ENCODE measurements at regions not wholly inside any gene's neighbourhood (a gene's known extent, or its start where the extent isn't known, plus 50 kb on each side); places are given as distances from the start of the nearest gene placed in this dataset.
"Not testable (repeated sequence)": the region's sequence is repeated elsewhere in the genome, so short reads cannot be mapped to it uniquely, and the experiment has no call there.

DNA sequence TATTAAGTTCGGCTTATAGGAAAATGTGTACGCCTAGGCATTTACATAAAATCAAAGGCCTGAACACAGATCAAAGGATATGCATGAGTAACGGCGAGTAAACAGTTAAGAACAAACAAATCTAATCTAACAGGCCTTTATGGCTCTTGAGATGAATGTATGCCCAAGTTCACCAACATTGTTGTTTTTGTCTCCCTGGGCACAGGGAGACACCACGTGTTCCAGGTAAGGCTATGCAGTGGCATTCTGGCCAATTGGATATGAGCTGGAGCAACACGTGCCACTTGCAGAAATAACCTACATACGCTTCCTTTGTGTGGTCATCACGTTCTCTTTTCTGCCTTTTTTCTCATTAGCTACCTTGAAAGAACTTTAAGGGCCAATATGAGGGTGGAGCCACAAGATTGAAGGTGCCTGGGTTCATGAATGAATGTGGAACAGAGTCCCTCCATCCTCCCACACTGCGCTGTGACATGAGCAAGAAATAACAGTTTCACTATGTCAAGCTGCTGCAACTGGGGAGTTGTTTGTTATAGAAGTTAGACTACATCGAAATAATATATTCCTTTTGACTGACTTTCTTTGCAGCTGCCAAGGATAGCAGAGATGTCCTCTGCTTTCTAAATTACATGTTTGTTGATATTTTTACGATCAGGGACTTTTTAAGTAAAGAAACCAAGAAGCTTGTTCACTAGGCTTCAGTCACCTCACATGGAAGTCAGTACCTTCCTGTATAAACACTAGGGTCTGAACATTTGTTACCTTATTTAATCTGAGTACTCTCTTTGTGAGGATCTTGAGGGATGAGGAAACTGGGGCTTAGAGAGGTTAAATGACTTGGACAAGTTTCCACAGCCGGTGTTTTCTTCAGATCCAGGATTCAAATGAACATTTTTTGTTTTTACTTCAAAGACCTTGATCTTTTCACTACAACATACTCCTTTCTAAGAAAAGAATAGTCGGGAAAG is 427.5 kb upstream of the TBL1XR1 start:
- DNase-seq (ENCODE audit: low read depth in 2 of 2): no peak

DNA sequence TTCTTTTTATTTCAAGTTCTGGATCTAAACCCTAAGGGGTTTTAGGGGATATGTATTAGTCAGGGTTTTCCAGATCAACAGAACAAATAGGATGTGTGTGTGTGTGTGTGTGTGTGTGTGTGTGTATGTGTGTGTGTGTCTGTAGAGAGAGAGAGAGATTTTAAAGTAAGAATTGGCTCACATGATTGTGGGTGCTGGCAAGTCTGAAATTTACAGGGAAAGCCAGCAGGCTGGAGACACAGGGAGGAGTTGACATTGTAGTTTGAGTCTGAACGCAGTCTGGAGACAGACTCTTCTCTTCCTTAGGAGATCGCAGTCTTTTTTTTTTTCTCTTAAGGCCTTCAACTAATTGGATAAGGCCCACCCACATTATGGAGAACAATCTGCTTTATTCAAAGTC is 428.8 kb upstream of the TBL1XR1 start:
- DNase-seq (ENCODE audit: low read depth in 2 of 2): no peak

DNA sequence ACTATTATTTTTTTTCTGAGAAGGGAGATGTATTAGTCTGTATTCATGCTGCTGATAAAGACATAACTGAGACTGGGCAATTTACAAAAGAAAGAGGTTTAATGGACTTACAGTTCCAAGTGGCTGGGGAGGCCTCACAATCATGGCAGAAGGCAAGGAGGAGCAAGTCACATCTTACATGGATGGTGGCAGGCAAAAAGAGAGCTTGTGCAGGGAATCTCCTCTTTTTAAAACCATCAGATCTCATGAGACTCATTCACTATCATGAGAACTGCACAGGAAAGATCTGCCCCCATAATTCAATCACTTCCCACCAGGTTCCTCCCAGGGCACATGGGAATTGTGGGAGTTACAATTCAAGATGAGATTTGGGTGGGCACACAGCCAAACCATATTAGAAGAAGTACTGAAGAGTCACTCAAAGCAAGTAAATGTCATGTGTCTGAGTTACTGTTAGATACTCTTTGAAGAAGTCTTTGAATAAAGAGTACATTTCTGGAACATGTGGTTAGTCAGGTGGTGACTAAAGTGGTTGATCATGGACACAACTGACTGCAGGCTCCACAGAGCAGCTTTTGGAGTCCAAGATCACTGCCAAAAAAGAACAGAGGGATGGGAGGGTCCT is 430.9 kb upstream of the TBL1XR1 start:
- not testable (repeated sequence) for DNase-seq (ENCODE audit: low read depth in 2 of 2)

DNA sequence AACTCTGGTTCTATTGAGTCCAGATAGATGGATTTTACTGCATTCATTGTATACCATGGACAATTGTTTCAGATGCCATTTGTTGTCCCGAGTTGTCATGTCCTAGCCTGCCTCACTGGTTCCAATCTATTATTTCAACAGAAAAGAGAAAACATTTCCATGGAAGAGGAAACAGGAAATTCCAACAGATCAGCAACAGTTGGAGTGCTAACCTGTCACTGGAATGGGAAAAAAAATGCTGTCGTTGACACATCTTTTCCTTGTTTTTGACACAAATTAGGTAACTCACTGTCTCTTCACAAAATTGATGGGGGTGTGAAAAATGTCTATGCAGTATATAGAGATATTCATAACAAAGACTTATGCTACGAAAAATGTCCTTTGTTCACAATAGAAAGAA is 432.0 kb upstream of the TBL1XR1 start:
- no peak for DNase-seq (ENCODE audit: low read depth in 2 of 2)

DNA sequence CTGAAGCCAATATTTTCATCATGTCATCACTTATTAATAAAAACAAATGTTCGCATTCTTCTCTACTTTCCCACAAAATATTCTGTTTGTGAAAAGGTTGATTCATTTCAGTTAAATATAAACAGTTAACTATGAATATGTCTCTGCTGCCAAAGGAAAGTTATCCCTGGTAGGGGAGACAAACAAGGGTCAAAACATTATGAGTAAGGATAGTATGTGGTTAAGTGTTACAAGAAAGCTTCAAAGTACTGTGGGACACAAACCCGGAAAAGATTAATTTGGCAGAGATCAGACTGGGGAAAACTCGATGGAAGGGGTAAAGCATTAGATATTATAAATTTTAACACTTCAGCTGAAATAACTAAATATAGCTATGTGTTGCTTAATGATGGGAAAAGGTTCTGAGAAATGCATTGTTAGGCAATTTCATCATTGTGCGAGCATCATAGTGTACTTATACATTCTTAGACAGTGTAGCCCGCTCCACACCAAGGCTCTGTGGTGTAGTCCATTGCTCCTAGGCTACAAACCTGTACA is 436.5 kb upstream of the TBL1XR1 start:
- no peak for DNase-seq (ENCODE audit: low read depth in 2 of 2)

DNA sequence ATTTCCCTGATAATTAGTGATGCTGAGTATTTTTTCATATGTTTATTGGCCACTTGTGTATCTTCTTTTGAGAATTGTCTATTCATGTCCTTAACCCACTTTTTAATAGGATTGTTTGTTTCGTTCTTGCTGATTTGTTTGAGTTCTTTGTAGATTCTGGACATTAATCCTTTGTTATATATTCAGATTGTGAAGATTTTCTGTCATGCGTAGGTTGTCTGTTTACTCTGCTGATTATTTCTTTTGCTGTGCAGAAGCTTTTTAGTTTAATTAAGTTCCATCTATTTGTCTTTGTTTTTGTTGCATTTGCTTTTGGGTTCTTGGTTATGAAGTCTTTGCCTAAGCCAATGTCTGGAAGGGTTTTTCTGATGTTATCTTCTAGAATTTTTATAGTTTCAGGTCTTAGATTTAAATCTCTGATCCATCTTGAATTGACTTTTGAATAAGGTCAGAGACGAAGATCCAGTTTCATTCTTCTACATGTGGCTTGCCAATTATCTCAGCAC is 438.4 kb upstream of the TBL1XR1 start:
- DNase-seq (ENCODE audit: low read depth in 2 of 2): not testable (repeated sequence)

DNA sequence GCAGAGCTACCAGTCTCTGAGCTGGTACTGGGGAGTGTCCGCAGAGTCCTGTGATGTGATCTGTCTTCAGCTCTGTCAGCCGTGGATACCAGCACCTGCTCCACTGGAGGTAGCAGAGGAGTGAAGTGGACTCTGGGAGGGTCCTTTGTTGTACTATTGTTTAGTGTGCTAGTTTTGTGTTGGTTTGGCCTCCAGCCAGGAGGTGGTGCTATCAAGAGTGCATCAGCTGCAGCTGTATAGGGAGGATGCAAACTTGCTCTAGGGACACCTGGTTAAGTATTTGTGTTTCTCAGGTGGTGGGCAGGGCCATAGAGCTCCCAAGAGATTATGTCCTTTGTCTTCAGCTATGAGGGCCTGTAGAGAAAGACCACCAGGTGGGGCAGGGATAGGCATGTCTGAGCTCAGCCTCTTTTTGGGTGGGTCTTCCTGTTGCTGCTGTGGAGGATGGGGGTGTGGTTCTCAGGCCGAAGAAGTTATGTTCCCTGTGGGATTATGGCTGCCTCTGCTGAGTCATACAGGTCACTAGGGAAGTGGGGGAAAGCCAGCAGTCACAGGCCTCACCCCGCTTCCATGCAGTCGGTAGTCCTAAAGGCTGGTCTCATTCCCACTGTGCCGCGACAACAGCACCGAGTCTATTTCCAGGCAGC is 443.2 kb upstream of the TBL1XR1 start:
- DNase-seq (ENCODE audit: low read depth in 2 of 2): no peak

DNA sequence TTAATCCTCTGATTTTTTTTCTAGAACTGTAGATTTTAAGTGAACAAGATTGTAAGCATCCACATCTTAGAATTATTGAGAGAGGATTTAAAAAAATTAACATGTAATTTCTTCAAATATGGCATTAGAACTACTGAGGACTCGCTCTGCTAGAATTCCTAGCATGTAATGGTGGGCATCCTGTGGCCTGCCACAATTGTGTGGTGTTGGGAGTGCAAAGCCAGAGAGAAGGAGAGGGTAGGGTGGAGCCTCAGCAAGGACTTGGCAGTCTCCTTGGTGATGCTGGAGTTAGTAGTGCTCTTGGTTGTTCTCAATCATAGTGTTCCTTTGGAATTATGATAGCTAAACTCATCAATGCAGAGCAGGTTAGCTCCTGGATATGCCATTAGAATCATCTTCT is 443.9 kb upstream of the TBL1XR1 start:
- DNase-seq (ENCODE audit: low read depth in 2 of 2): no peak

DNA sequence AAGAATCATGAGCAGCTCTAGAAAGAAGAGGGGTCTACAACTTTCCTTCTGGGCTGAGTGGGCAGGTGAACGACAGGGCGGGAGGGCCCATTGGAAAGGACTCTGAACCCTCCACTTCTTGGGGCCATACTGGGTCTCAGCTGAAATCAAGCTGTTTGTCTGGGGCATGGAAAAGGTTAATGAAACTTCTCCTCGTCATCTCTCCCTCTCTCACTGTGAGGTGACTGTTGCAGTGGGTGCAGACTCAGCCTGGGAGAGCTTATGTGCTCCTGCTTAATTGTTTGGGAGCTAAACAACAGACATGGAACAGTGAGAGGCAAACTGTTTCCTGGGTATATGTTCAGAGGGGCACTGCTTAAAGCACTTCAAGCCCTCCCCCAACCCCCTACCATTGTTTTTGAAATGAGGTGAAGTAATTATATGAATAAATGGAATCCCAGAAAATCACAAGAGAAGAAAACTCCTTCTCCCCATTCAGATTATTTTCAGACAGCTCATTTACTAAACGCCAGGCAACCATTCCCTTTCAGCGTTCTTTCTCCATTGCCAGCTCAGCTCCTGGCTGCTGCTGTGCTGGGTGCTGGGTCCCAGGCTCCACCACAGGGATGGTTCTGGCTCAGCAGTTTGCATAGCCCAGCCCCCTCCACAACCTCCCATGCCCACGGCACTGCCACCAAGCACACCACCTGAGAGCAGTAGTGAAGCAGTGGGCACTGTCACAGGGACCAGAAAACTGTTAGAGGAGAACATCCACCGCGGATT is 444.9 kb upstream of the TBL1XR1 start:
- DNase-seq (ENCODE audit: low read depth in 2 of 2): no peak

DNA sequence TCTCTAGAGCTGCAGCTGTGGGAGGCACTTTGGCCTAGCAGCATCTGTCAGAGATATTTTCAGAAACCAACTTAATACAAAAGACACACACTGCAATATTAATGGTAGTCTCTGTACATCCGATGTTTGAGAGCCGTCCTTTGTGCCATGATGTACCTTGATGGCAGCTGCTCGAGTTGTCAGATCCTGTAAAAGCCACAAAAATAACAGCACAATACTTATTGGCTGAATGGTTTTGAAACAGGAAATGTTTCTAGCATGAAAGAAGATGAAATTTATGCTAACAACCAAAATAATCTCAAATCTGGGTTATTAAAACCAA is 445.5 kb upstream of the TBL1XR1 start:
- no peak for DNase-seq (ENCODE audit: low read depth in 2 of 2)

DNA sequence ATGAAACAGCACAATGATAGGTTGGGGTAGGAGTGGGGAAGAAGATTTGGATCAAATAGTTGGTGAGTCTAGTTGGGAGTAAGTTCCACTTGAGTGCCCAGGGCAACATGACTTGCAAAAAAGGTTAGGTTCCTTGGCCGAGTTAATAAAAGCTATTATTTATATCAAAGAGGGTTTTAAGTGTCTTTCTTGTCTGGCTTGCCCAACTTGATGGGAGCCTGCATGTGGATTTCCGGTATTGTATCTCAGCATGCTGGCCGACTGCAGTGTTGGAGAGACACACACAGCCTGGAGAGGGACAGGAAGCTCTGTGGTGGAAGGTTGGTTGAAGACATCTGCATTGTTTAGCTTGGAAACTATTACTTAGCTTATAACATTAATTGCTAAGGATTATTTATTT is 449.5 kb upstream of the TBL1XR1 start:
- DNase-seq (ENCODE audit: low read depth in 2 of 2): no peak

DNA sequence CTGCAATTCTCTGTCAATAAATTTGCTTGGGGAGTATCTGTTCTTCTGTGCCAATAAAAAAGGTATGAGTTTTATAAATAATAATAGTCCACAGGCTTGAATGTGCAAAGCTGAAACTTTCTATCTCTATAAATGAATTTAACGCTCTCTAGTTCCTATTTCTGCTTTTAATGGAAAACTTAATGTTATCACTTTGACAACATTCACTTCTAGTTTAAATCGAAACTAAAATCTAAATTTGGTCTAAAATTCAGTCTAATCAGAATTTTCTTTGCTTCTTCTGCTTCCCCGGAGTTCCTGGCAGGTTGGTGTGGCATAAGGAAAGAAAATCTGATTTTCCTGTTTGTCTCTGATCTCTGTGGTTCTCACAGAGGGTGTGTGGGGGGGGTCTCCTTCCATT is 450.1 kb upstream of the TBL1XR1 start:
- no peak for DNase-seq (ENCODE audit: low read depth in 2 of 2)

DNA sequence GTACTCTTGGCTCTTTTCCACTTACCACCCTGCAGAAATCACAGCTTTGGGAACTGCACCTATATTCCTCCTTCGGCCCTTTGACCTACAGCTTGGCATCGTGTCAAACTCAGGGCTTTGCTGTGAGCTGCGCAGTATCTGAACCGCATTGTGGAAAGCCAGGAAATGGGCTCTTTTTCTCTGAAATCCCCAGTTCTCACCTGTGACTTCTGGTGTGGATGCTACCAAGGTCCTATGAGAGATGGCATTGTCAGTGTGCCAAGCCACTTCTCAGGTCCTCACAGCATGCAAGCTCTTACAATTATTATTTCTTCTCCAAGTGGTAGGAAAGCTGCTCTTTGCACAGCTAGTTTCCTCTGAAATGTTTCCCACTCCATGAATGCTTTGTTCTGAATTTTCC is 450.6 kb upstream of the TBL1XR1 start:
- DNase-seq (ENCODE audit: low read depth in 2 of 2): no peak

DNA sequence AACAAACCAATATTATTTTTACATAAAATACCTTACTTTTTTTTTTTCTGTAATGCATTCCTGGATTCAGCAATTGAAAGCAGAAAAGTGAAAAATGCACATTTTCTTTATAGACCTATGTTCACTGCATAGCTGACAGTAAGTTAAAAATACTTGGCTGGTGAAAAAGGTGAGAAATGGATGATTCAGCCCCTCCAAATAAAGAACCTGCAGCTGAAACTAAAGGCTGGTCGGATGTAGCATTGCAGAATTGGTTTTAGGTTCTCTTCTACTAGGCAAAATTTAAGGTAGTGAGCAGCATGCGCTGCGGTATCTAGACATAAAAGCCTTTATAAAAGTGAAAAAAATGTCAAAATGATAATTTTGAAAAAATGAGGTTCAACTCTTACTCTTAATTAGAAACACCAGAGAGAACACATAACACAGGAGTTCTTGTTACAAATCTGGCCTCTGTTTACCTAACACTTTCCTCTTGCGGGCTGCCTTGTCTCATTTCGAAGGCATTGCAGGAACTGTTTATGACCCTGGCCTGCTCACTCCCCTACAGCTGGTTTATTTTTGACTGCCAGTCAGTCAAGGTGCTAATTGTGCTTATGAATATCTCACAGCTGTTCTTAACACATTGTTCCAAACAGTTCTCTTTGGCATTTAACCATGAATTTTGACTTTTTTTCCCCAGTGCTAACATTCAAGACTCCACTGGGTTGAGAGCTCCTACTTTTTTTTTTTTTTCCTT is 455.4 kb upstream of the TBL1XR1 start:
- DNase-seq (ENCODE audit: low read depth in 2 of 2): no peak

DNA sequence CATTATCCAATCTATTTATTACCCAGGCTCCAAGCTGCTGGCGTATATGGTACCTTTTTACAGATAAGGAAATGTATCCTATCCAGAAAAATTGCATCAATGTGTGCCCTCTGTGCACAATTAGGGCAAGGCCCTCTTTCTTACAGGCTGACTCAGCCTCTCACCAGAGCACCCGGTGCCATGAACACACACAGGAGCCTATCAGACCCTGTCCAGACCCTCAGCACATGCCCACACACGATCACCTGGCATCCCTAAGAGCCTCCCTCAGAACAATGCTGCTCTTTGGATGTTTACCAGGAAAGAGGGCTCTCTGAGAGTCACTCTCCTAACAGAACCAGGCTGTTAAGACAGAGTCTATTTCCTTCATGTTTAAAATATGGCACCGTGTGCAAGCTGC is 460.0 kb upstream of the TBL1XR1 start:
- DNase-seq (ENCODE audit: low read depth in 2 of 2): no peak

DNA sequence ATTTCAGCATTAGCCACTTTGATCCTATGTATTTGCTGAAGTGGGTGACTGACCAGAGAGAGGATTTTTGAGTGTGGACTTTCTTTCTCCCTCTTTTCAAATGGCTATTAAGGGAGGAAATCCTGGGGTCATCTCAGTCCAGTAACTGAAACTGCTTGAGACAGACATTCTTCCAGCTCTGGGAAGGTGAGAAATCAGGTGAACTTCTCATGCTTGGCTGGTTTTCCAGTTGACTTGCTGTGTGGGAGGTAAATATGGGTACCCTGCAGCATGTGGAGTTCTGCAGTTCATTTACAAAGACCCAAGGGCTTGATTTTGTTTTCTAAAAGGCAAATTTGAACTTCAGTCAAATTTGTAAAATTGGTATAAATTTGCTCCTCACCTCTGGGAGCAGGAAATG is 461.1 kb upstream of the TBL1XR1 start:
- DNase-seq (ENCODE audit: low read depth in 2 of 2): no peak

DNA sequence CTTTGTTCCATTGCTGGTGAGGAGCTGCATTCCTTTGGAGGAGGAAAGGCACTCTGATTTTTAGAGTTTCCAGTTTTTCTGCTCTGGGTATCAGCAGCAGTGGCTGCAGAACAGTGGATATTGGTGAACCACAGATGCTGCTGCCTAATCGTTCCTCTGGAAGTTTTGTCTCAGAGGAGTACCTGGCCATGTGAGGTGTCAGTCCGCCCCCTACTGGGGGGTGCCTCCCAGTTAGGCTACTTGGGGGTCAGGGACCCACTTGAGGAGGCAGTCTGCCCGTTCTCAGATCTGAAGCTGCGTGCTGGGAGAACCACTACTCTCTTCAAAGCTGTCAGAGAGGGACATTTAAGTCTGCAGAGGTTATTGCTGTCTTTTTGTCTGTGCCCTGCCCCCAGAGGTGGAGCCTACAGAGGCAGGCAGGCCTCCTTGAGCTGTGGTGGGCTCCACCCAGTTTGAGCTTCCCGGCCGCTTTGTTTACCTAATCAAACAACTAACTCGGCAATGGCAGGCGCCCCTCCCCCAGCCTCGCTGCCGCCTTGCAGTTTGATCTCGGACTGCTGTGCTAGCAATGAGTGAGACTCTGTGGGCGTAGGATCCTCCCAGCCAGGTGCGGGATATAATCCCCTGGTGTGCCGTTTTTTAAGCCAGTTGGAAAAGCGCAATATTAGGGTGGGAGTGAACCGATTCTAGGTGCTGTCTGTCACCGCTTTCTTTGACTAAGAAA is 467.3 kb upstream of the TBL1XR1 start:
- not testable (repeated sequence) for DNase-seq (ENCODE audit: low read depth in 2 of 2)

DNA sequence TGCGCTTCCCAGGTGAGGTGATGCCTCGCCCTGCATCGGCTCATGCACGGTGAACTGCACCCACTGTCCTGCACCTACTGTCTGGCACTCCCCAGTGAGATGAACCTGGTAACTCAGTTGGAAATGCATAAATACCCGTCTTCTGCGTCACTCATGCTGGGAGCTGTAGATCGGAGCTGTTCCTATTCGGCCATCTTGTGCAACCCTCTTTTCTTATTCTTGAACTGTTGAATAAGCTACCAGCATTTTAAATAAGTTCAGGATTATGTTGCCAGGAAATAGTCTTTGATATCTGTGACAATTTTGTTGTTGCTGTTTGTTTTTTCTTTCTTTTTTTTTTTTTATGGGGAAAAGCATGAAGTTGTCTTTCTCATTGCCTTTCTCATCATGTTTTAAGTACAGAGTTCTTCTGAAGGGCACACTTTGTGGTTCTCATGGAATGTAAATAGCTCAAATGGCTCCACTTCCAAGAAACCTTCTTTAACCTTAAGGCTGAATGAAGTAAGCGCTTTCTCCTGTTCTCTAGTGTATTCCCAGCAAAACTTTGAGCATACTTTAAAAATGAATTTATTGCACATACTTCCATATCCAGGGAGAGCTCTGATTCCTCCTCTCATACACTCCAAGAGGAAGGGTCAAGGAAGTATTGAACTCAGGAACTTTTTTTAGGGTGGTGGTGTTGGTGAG is 468.0 kb upstream of the TBL1XR1 start:
- no peak for DNase-seq (ENCODE audit: low read depth in 2 of 2)

DNA sequence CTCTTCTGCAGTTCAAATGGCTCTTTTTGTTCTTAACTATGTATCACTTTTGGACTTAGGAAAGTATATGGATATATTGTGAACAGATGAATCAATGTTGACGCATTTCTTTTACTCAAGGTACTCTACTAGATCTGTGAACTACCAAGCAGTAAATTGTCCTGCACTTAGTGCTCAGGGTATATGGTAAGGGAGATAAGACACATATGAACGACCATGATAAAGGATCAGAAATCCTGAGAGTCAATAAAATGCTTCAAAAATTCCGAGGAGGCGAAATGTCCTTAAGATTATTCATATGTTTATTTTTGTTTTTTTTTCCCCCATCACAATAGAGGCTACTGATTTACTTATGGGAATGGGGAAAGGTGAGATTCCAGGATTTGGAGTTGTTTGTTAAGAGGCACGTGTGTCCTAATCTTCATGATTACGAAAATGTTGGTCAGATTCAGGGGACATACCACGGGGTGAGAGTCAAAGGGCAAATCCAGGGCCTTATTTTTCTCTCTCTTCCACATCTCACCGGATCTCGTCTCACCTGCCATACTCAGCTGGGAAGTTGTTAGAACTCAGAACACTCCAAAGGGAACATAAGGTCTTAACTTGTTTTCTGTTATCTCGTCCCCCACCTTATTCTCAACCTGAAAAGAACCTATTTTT is 475.1 kb upstream of the TBL1XR1 start:
- no peak for DNase-seq (ENCODE audit: low read depth in 2 of 2)

Data from stimulated activated CD8-positive, alpha-beta memory T cell treated with anti-CD3 and anti-CD28 coated beads, Interleukin-2, amount 100 ng/mL, for 48 hours (primary cell).